HG03066 (cell line): ENCODE measurements at regions not wholly inside any gene's neighbourhood (a gene's known extent, or its start where the extent isn't known, plus 50 kb on each side); places are given as distances from the start of the nearest gene placed in this dataset.
"Not testable (repeated sequence)": the region's sequence is repeated elsewhere in the genome, so short reads cannot be mapped to it uniquely, and the experiment has no call there.

ENCODE experiments used
- ATAC-seq: cut with Tn5 transposase; IDR thresholded peaks from one replicate; pipeline ENCODE4 v1.9.1; 2021; ENCODE audit warnings: low read depth; ENCODE audit not compliant: unreplicated experiment

DNA sequence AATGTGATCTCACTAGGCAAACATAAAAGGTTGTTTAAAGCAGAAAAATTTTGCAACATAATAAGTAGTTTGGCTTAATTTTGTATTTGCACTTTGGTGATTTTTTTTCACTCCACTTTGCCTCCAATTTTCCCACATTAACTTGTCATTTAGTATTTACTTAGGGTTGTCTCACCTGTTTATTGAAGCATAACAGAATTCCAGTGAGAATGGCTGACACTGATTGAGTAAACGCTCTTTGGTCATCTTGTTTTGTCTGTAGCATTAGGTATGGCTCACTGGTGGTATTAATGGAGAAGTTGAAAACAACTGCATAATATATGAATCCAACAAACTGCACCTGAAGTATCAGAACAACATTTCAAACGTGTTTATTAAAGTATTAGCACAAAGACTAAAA, 799.5 kb upstream of the ADGRL3 start:
- ATAC-seq = no peak

DNA sequence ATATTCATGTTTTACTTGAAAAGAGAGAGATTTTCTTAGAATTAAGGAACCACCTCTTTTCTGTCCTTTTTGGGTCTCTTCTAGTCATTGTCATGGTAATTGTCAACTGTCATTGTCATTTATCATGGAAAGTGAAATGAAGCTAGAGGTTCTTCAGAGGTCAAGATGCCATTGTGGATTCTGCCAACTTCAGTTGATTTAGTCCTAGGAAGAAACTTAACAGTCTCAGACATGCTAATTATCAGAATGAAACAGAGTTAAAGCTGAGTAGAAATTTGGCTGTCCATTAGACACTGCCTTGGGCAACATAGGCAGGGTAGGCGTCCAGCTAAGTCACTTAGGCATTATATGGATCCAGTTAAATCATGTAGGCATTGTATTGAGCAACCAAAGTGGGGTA, 796.1 kb upstream of the ADGRL3 start:
- ATAC-seq = no peak

DNA sequence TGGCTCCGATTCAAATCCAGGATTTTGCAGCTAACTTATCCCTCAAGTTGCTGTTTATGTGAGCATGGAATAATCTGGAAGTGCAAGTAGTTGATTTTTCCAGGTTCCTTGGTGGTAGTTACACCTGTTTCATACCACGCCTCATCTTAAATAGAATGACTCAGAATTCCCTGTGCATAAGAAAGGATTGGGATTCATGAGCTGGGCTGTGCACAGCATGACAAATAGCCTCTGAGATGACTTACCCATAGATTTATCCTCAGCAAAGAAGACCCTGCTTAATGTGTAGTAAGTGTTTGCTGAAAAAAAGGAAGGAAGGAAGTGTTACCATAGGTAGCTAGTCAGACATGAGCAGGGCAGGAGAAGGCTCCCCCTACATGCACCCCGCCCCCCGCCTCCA, 777.7 kb upstream of the ADGRL3 start:
- ATAC-seq = no peak

DNA sequence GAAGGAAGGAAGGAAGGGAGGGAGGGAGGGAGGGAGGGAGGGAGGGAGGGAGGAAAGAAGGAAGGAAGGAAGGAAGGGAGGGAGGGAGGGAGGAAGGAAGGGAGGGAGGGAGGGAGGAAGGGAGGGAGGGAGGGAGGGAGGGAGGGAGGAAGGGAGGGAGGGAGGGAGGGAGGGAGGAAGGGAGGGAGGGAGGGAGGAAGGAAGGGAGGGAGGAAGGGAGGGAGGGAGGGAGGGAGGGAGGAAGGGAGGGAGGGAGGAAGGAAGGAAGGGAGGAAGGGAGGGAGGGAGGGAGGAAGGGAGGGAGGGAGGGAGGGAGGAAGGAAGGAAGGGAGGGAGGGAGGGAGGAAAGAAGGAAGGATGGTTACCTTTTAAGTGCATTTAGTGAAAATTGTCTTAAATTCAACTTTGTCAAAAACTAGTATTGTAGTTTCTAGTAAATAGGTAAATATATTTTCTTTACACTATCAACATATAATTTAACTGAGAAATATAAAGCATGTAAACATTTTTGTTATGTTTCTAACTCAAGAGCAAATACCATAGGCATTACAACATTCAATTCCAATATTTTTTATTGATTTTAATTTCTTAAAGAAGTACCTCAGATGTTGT, 776.4 kb upstream of the ADGRL3 start:
- ATAC-seq = not testable (repeated sequence)

DNA sequence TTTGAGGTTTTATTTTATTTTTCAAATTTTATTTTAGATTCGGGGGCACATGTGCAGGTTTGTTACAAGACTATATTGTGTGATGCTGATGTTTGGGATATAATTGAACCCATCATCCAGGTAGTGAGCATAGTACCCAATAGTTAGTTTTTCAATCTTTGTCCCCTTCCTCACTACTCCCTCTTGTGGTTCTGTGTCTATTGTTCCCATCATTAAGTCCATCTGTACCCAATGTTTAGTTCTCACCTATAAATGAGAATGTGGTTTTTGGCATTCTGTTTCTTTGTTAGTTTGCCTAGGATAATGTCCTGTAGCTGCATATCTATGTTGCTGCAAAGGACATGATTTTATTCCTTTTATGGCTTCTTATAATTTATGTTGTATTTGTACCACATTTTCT, 767.2 kb upstream of the ADGRL3 start:
- no peak for ATAC-seq

DNA sequence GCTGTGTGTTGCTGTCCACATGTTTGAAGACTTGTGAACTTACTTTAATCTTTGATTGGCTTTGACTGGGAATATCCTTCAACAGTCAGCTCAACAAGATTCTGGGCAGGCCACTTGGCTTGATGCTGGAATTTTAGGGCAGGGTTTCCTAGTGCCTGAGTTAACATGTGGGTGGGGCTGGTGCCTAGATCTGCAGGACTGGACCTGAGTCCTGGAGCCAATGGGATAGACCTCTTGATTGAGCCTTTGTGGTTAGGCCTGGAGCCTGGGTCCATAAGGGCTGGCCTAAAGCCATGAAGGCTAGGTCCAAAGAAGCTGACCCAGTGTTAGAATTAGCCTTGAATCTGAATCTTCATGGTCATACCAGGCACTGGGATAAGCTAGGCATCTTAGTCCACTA, 757.1 kb upstream of the ADGRL3 start:
- ATAC-seq = no peak

DNA sequence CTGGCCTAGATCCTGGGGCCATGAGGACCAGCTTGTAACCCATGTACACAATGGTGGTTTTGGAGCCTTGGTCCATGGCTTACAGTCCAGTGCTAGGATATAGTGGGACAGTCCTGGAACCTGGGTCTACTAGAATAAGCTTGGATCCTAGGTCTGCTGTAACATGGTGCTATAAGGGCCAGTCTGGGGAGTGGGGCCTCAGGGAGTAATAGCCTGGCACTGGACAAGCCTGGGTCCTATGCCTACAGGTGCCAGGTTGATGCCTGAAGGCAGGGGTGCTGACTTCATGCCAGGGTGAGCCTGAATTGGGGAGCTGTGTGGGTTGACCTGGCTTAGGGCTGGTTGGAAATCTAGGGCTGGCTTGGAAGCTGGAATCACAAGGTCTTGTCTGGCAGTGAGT, 756.3 kb upstream of the ADGRL3 start:
- no peak for ATAC-seq

DNA sequence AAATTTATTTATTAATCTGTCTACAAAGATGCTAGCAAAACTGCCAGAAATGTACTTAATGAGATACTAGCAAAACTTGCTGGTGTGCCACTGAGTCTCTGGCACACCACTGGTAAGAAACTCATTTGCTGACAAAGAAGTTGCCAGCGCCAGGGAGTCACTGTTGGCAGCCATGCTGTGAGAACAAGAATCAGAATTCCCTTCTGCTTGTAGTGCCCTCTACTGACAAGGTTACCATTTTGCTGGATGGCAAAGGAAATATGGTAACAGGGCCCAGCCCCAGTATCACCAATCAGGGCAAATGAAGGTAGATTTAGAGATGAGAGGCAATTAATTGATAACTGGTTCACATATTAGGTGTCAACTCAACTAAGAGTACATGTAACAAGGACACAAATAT, 750.1 kb upstream of the ADGRL3 start:
- no peak for ATAC-seq

DNA sequence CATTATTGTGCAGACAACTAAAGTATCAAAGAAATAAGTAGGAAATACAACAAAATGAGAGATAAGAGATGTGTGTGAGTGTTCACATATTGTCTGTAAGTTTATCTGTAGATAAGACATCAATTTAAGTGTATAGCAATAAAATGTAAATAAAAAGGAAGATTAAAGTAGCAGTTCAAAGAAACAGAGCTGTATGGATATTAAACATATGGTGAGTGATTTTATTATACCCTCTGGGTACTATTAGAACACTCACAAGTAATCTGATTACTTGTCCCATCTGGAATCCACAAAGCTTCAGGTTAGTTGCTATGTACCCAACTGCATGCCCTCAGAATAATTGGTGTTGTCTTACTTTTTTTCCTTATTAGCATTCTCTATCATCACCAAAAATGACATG, 747.9 kb upstream of the ADGRL3 start:
- ATAC-seq = no peak

DNA sequence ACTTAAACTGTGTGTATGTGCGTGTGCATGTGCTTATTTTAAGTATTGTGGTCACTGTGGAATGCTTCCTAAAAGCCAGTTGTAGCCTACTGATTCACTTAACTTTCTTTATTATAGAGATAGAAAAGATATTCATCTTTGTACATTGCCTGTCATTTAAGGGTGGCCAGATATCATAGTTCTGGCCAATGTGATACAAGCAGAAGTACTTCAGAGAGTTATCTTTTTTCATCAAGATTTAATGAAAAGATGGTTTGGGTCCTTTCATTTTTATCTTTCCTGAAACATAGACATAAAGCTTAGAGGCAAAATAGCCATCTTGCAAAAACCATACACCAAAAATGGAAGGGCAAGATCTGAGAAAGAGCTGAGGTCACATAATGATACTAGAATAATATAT, 744.7 kb upstream of the ADGRL3 start:
- ATAC-seq = no peak

DNA sequence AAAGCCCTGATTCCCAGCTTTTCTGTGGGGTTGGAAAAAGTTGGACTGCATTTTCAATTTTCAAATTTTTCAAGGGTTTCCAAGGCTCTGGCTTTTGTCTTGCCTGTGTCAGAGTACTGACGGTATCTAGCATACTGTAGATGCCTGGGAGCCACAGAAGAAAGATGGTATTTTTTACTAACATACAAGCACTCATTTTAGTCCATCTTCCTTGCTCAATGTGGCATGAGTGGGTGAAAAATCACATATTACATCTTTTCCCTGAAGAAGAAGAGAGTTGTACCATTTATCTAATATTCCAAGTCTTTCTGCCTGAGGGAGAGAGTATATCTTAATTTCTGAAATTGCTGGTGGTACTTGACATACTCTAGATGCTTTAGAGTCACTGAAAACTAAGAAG, 738.6 kb upstream of the ADGRL3 start:
- ATAC-seq = no peak

DNA sequence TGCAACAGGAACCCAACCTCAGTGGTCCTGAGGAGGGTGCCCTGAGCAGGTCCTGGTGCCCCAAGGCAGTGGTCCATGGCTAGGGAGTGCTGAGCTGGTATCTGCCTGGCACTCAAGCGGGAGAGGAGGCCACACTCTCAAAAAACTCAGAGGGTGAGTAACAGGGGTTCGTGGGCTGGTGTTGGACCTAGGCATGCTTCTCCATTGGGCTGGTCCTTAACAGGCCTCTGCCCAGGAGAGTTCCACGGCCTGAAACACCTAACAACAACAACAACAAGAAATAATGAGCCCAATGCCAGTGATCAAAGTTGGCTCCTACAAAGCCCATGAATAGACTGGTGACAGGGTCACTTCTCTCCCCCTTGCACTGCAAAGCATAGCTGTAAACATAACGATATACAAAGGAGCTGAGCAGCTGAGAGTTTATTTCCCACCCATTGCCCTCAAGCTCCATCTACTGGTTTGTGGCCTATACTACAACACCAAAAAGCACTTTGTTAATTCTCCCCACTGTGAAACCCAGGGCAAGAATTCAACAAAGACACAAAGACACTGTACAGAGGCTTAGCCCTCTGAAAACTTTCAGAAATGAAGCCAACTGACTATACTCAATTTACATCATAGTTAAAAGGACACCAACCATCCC, 736.1 kb upstream of the ADGRL3 start:
- ATAC-seq = peak; percentile 84

DNA sequence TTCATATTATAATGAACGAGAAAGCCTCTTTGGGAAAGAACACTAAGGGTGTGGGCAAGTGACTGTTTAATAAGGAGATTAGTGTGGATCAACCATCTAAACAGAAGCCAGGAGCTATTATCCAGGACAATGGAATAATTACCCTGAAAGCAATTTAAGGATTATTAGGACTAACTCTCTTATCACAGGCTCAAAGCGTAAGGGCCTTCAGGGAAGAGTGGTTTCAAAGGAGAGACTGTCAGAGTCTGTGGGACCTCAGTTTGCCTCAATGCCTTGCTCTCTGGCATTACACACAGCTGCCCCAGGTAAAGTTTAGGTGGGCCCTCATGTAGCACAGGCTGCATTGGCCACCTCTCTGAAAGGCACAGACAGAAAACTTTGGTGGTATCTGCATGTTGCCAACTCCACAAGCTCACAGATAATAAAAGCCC, 717.2 kb upstream of the ADGRL3 start:
- no peak for ATAC-seq

DNA sequence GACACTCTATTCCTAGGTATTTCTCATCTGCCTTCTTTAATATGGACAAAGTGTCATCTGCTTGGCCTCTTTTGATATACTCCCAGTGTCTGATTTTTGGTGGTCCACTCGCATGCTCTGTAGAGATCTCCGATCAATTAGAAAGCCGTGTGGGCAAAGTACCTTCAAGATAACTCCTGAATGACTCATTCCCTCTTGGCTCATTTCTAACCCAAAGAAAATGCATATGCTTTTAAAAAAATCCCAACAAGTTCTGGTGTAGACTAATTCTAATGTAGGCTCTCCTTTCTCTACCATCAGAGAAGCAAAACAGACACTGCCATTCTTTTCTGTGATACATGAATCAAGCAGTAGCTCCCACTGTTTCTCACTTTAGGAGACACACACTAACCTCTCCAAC, 714.9 kb upstream of the ADGRL3 start:
- ATAC-seq = no peak

DNA sequence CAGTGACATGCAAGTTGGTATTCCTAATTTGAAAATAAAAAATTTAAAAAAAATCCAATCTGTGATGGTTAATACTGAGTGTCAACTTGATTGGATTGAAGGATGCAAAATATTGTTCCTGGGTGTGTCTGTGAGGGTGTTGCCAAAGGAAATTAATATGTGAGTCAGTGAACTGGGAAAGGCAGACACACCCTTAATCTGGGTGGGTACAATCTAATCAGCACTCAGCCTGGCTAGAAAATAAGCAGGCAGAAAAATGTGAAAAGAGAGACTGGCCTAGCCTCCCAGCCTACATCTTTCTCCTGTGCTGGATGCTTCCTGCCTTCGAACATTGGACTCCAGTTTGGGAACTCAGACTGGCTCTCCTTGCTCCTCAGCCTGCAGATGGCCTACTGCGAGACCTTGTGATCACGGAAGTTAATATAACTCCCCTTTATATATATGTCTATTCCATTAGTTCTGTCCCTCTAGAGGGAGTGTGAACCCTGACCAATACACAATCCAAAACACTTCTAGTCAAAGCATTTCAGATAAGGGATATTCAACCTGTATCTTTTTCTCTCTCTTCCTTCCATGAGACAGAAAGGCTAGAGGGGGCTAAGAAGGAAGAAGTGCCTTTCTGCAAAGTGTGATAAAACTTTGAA, 712.9 kb upstream of the ADGRL3 start:
- not testable (repeated sequence) for ATAC-seq

DNA sequence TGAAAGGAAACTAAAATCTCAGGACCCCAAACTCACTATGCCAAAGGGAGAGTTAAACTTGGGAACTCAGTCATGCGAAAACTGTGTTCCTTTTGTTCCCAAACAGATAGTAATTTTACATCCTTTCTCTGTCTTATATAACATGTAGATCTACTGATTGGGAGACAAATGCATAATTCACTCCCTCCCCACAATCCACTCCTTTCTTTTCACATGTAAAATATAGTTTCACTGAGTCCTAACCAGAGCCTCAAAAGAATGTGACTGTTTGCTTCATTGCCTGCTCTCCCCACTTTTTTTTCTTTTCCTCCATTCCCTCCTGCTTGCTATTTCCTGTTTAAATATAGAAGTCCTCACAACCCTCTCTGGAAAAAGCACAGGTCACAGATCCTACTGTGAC, 699.3 kb upstream of the ADGRL3 start:
- no peak for ATAC-seq

DNA sequence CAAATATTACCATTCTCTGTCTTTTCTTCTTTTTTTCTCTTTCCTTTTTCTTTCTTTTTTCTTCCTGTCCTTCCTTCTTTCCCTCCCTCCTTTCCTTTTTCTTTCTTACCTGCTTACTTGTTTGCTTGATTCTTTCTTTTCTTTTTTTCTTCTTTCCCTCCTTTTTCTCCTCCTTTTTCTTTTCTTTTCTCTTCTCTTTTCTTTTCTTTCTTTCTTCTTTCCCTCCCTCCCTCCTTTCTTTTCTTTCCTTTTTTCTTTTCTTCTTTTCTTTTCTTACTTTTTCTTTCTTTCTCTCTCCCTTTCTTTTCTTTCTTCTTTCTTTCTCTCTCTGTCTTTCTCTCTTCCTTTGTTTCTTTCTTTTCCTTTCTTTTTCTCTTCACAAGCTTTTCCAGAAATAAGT, 697.4 kb upstream of the ADGRL3 start:
- no peak for ATAC-seq

DNA sequence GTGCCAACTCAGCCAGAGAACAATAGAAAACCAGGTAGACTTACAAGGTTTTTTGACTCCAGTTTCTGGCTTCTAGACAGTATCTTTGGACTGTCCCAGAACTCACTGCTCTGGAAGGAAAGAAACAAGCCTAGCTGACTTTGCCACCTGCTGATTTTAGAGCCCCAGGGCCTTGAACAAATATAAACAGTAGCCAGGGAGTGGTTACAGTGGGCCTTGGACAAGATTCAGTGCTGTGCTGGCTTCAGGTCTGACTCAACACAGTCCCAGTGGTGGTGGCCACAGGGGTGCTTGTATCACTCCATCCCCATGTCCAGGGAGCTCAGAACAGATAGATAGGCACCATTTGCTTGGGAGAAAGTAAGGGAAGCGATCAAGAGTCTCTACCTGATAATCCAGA, 694.1 kb upstream of the ADGRL3 start:
- ATAC-seq = no peak

DNA sequence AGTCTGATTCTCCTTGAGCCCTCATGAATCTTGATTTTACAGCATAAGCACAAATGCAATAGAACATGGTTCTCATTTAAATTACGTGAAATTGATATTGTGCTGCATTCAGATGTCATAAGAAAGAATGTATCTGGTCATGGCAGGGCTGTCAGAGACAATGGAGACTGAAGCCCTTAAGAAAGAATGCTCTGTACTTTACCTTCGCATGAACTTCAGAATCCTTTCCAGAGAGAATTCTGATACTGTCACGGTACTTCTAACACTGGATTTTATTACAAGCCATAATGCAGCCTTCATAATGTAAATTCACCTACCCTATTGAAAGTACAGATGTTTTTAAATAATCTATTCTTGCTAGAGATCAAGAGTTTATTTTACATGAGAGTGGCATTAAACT, 677.9 kb upstream of the ADGRL3 start:
- ATAC-seq = no peak

DNA sequence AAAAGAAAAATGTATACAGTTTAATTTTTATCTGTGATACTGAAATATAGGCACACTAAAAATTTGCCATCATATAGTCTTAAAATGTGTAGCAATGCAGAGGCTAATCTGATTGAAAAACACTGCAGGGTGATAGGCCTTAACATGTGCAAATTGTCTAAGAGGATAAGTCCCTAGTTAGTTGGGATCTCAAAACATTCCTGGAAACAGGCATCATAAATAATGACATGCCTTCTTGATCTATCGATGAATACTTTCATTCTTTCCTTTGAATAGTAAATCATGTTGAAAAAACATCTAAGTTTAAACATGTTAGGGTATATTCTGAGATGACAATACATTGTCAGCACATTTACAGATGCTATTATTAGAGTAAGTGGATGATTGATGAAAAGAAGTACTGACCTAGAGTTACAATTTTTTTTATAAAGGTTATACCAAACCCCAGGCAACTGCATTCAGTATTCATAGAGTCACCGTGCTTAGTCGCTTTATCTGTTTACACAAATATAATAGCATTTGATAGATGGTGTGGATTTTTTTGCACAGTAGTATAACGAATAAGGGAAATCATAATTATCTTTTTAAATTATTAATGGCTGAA, 668.2 kb upstream of the ADGRL3 start:
- no peak for ATAC-seq

DNA sequence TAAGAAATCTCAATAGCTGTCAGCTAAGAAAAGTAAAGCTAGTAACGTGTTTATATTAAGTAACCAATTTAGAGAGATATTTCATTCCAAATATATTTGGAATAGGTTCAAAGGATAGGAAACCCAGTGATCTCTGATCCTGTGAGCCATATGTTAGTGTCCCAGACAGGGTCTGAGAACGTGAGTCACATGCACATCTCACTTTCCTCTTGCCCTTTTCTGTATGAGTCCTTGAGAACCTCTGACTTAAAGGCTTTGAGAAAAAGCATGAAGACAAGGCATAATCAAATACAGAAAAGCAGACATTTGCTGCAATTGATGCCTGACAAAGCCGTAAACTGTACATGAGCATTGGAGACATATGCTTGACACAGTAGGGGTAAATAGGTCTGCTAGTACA, 655.1 kb upstream of the ADGRL3 start:
- ATAC-seq = no peak

DNA sequence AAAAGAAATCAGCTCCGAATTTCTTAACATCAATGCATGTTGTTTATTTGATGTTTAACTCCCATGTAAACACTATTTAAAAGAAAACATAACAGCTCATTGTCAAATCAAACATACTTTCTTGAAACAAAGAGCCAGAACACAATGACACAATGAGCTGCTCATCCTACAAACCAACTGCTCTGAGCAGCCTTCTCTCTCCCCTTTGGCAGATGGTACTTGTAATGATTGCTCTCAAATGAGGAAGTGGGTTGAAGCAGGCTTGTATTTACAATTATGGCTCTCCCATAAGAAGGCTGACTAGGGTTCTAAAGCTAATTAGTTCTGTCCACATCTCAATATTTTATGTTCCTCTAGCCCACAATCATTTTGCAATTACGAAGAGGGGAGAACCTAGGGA, 637.8 kb upstream of the ADGRL3 start:
- ATAC-seq = no peak
